ENCODE measurements at regions not wholly inside any gene's neighbourhood (a gene's known extent, or its start where the extent isn't known, plus 50 kb on each side); places are given as distances from the start of the nearest gene placed in this dataset.

GRCh38 chr1:95731466-95731865 lies 497.5 kb downstream of the RWDD3 start:
- H3K4me3 ChIP-seq (ENCODE audit: low read depth, low read length) = no peak overlapping the region
- TF ChIP-seq CTCF (IDR thresholded peaks at IDR 0.05; ENCODE audit: low read depth, low read length) = no peak

GRCh38 chr1:95733031-95733430 lies 499.0 kb downstream of the RWDD3 start:
- no peak overlapping the region for H3K4me3 ChIP-seq (ENCODE audit: low read depth, low read length)
- no peak for TF ChIP-seq CTCF (IDR thresholded peaks at IDR 0.05; ENCODE audit: low read depth, low read length)

GRCh38 chr1:95733671-95734070 lies 499.7 kb downstream of the RWDD3 start:
- no peak overlapping the region for H3K4me3 ChIP-seq (ENCODE audit: low read depth, low read length)
- TF ChIP-seq CTCF (IDR thresholded peaks at IDR 0.05; ENCODE audit: low read depth, low read length) = no peak

- H3K4me3 ChIP-seq (ENCODE audit: low read depth, low read length) = no peak overlapping the region
- TF ChIP-seq CTCF (IDR thresholded peaks at IDR 0.05; ENCODE audit: low read depth, low read length) = no peak
These were observed 500.6 kb downstream of the RWDD3 start for GRCh38 chr1:95734560-95734959.

- no peak for TF ChIP-seq CTCF (IDR thresholded peaks at IDR 0.05; ENCODE audit: low read depth, low read length)
- H3K4me3 ChIP-seq (ENCODE audit: low read depth, low read length) = no peak overlapping the region
These were observed 508.6 kb downstream of the RWDD3 start for GRCh38 chr1:95742591-95743089.

- H3K4me3 ChIP-seq (ENCODE audit: low read depth, low read length) = no peak overlapping the region
- no peak for TF ChIP-seq CTCF (IDR thresholded peaks at IDR 0.05; ENCODE audit: low read depth, low read length)
These were observed 510.7 kb downstream of the RWDD3 start for GRCh38 chr1:95744731-95745130.

GRCh38 chr1:95752515-95753381 lies 518.7 kb downstream of the RWDD3 start:
- no peak for TF ChIP-seq CTCF (IDR thresholded peaks at IDR 0.05; ENCODE audit: low read depth, low read length)
- no peak overlapping the region for H3K4me3 ChIP-seq (ENCODE audit: low read depth, low read length)
